GM06990 (cell line): ENCODE measurements at regions not wholly inside any gene's neighbourhood (a gene's known extent, or its start where the extent isn't known, plus 50 kb on each side); places are given as distances from the start of the nearest gene placed in this dataset.
"Not testable (repeated sequence)": the region's sequence is repeated elsewhere in the genome, so short reads cannot be mapped to it uniquely, and the experiment has no call there.

Source experiments
- DNase-seq: peaks from one replicate; pipeline ENCODE4 v3.0.0-alpha.2; 2011; ENCODE audit not compliant: insufficient read length; ENCODE audit errors: extremely low read depth
- H3K27me3 ChIP-seq: replicated peaks from 2 replicates; pipeline ENCODE4 v1.6.0; 2011; ENCODE audit warnings: low read length; ENCODE audit not compliant: control insufficient read depth, insufficient read depth
- H3K36me3 ChIP-seq: 2 replicates; pipeline ENCODE4 v1.5.1; 2011; ENCODE audit warnings: low read length; ENCODE audit not compliant: control insufficient read depth, insufficient read depth
- H3K4me3 ChIP-seq: replicated peaks from 2 replicates; pipeline ENCODE4 v1.5.1; 2011; ENCODE audit warnings: low read depth, mild to moderate bottlenecking, control low read depth, low read length
- TF ChIP-seq, protein P1 (sequence below): IDR thresholded peaks from 2 replicates; pipeline ENCODE4 v1.5.1; 2011; ENCODE audit warnings: low read length, control low read depth, mild to moderate bottlenecking, inconsistent platforms; ENCODE audit not compliant: insufficient read depth, poor library complexity, severe bottlenecking

DNA sequence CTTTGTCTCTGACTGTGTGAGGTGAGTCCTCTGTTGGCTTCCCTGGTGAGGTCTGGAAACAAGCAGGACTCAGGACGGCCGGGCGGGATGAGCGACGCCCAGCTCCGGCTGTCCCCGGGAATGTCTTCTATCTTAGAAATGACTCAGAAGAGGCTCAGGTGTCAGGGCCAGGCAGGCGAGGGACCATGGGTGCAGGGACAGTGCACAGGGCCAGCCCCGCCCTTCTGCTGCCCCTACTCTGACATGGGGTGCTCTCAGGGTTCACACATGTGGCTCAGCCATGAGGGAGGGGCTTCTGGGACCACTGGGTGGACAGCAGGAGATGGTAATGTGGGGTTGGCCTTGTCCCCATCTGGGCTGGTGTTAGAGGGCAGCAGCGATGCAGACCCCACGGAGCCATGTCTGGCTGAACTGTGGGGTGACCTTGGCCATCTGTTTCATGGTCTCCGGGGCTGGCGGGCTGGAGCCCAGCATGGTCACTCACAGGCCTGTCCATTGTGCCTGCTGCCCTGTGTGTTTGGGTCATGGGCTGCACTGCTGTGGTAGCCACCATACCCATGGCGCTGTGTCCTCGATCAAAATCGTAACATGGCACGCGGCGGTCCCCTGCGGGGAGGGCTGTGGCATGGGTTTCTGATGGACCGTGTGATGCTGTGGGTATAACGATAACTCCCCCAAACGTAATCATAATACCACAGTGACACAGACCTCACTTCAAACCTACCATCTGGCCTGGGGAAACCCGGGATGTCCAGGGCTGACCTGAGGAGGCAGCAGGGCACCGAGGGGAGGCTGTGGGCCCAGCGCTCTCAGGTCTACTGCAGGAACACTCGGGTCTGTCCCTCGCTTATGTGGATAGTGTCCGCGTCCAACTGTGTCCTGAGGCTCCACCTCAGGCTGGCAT, 368.8 kb downstream of the TMEM121 start:
- no peaks in the 10 kb centered on the region for H3K36me3 ChIP-seq
- TF ChIP-seq, protein P1, sequence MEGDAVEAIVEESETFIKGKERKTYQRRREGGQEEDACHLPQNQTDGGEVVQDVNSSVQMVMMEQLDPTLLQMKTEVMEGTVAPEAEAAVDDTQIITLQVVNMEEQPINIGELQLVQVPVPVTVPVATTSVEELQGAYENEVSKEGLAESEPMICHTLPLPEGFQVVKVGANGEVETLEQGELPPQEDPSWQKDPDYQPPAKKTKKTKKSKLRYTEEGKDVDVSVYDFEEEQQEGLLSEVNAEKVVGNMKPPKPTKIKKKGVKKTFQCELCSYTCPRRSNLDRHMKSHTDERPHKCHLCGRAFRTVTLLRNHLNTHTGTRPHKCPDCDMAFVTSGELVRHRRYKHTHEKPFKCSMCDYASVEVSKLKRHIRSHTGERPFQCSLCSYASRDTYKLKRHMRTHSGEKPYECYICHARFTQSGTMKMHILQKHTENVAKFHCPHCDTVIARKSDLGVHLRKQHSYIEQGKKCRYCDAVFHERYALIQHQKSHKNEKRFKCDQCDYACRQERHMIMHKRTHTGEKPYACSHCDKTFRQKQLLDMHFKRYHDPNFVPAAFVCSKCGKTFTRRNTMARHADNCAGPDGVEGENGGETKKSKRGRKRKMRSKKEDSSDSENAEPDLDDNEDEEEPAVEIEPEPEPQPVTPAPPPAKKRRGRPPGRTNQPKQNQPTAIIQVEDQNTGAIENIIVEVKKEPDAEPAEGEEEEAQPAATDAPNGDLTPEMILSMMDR: no peak
- H3K4me3 ChIP-seq: no peak overlapping the region
- no peaks in the 10 kb centered on the region for H3K27me3 ChIP-seq
- no peak for DNase-seq

DNA sequence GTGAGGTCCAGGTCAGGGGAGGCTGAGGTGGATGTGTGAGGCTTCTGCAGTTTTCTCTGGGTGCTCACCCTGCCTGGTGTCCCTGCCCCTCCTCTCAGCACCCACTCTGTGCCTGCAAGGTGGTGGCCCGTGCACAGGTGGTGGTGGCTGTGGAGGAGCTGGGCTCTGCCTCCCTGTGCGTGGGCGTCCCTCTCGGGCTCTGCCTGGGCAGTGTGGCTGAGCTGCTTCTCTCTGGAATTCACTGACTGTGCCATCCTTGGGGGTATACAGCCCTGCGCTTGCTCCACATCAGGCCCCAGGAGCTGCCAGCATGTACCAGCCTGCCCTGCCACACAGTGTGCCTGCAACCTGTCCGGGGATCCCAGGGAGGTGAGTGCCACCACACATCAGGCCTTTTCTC, 369.8 kb downstream of the TMEM121 start:
- not testable (repeated sequence) for H3K4me3 ChIP-seq, DNase-seq, H3K27me3 ChIP-seq, H3K36me3 ChIP-seq

DNA sequence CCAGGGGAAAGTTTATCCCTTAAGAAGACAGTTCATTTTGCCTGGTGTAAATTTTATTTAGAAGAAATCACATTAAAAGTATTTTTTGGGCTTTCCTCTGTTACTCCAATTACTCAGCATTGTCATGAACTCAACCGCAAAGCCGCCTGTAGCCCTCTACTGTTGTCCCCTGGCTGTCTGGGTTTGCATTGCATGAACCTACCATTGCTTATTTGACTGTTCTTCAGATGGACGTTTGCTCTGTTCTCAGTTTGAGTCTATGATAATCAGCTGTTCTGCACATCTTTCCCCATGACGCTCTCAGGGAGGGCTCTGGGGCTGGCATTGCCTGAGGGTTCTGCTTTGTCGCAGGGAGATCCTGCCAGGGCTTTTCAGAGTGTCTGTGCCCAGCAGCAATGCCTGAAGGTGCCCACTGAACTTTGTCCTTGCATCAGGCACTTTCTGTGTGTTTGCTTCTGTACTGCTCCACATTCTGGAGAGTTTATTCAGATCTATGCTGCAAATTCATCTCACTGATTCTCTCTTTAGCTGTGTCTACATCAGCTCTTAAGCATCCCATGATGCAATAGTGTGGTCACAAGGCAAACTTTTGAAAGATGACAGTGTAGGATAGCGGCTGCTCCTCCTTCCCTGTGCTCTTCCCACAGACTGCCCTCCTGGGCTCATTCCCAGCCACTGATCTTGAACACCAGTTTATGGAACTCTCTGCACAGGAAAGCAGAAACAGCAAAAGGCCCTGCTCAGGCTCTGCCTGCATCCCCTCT, 370.8 kb downstream of the TMEM121 start:
- not testable (repeated sequence) for DNase-seq, H3K27me3 ChIP-seq
- TF ChIP-seq, protein P1: peak; percentile 14

DNA sequence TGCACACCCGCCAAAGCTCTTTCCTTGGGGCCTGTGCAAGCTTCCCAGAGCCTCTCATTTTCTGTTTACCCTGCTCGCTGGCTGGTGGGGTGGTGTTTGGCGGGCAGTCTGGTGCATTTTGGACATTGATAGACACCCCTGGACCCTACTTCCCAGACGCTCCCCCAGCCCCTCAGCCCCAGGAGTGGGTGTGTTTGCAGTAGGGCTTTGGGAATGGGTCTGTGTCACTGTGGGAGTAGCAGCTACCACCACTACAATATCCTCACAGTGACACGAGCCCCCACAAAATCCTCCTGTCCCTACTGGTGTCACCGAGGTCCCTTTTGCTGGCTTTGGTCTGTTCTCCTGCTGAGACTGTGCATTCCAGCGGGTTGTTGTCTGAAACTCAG, 371.3 kb downstream of the TMEM121 start:
- DNase-seq: no peak
- no peaks in the 10 kb centered on the region for H3K36me3 ChIP-seq
- no peaks in the 10 kb centered on the region for H3K27me3 ChIP-seq
- TF ChIP-seq, protein P1: no peak
- no peak overlapping the region for H3K4me3 ChIP-seq

More for the DNA sequence above, 370.8 kb downstream of the TMEM121 start:
- H3K4me3 ChIP-seq, H3K36me3 ChIP-seq: not testable (repeated sequence)

DNA sequence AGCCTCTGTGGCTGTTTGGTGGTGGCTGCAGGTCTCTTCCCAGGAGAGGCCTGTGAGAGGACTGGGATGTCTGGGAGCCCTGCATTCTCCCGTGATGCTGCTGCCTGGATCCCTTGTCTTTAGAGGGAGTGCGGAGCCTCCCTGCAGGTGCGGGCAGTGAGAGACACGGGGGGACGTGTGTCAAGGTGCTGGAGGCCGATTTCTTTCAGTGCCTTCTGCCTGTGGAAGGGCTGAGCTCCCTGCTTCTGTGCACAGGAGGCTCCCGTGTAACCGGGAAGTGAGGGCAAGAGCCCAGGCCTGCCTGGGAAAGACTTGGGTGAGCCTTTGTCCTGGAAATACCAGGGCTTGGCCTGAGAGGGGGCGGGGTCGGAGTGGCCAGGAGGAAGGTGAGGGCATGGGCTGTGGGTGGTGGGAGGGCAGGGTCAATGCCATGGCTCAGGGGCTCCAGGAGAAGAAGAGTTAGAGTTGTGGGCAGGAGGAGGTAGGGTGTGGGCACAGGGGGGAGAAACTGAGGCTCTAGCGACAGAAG, 372.2 kb downstream of the TMEM121 start:
- Histone ChIP-seq H3K36me3 (no peaks in the 10 kb centered on the region), H3K4me3 (no peak overlapping the region), H3K27me3 (no peaks in the 10 kb centered on the region)
- DNase-seq: no peak
- TF ChIP-seq, protein P1: no peak
